CD4-positive, alpha-beta T cell treated with Interleukin-15 for 1 hour (primary cell): ENCODE measurements at regions not wholly inside any gene's neighbourhood (a gene's known extent, or its start where the extent isn't known, plus 50 kb on each side); places are given as distances from the start of the nearest gene placed in this dataset.

ENCODE experiments used
- DNase-seq: peaks from one replicate; pipeline ENCODE4 v3.0.0-alpha.2; 2020

GRCh38 chr9:134228649-134229048, 64.3 kb upstream of the RNU6ATAC start:
- DNase-seq, result no peak

DNA sequence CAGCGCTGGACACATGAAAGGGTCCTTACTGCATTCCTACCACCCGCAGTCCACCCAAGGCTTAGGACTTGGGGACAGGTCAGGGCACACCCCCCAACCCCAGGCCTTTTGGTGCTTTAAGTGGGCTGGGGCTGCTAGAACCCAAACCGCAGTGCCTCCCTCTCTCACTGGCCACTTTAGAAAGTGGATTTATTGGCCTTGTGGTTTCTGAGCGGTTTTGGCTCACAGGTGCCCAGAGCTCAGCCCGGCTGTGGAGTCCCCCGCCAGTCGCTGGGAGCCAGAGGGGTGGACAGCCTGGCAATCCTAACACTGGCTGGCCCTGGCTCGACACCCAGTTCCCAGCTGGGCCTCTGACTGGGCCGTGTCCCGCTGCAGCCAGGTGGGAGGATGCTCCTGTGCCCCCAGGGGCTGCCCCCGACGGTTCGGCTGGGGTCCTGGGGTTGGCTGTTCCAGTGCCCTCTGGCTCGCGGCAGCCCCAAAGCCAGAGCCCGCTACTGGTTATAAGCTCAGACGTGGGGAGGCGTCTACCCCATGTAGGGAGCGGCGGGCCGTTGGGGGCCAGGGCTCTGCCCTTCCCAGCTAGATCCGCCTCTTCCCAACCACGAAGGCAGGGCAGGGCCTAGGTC, 65.2 kb upstream of the RNU6ATAC start:
- DNase-seq, result no peak

GRCh38 chr9:134230092-134230941, 66.0 kb upstream of the RNU6ATAC start:
- no peak for DNase-seq

- DNase-seq, result no peak
Measured at GRCh38 chr9:134230942-134231325, 66.6 kb upstream of the RNU6ATAC start.

- no peak for DNase-seq
Measured at GRCh38 chr9:134231330-134231745, 67.0 kb upstream of the RNU6ATAC start.

DNA sequence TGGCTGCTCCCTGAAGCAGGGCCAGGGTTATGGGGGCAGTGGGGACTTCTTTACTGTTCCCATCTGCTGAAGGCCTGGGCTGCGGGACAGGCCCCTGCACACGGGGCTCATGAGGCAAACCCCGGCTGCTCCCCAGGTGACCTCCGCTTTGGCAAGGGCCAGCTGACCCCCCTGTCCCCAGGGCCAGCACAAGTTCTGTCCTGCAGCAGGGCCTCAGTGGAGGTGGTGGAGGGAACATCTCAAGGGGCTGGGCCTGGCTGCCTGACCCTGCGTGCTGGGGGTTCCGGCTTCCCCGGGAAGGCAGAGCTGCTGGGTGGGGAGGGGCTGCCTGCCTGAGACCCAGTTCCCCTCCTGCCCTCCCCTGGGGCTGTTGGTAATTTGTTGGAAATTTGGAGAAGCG, 67.4 kb upstream of the RNU6ATAC start:
- DNase-seq, result no peak

DNA sequence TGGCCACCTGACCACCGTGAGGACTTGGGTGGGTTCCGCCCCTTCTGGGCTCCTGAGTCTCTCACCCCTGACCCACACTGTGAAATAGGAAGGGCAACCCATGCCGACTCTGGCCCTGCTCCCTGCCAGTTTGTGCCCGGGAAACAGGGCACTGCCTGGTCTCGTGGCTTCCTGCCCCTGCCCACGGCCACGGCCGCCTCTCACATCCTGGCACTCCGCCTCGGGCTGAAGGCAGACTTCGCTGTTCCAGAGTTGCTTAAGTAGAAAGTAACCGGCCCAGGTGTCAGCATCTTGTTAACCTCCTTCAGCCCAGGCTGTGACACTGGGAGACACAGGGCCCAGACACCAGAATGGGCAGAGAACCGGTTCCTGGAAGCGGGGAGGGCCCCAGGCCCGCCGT, 68.7 kb upstream of the RNU6ATAC start:
- no peak for DNase-seq

GRCh38 chr9:134234001-134234660, 69.8 kb upstream of the RNU6ATAC start:
- no peak for DNase-seq

GRCh38 chr9:134234687-134235359, 70.5 kb upstream of the RNU6ATAC start:
- no peak for DNase-seq

DNA sequence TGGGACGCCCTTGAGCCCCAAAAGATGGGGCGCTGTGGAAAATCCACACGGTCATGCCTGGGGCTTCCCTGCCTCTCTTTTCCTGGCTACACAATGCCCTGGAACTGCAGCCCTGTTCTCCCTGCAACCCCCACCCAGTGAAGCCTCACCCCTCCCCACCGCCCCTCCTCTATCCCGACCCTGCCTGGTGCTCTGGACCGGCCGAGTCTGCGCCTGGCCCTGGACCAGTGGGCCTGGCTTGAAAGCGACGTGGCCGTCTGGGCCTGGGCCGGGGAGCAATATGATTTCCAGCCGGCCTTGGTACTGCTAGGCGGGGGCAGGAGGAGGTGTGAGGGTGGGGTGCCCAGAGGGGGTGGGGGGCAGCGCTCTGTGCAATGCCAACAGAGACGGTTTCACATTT, 71.0 kb upstream of the RNU6ATAC start:
- DNase-seq, result no peak

DNA sequence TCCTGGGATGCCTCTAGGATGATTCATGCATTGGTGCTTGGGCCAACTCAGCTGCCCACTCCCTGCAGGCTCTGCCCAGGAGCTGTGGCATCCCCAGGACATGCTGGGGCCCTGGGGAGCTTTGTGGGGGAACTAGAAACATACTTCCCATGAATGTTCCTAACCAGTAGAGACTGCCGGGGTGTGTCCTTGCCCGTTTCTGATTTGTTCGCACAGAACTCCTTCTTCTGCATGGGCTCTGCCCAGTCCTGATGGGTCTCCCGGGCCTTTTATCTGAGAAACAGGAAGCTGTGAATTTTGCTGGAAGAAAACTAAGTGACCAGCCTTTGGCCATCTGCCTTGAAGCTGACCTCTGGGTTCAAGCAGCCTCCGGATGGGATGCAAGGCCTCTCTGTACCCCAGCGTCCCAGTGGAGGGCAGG, 71.6 kb upstream of the RNU6ATAC start:
- DNase-seq, result no peak

- no peak for DNase-seq
Measured at GRCh38 chr9:134236935-134237629, 72.7 kb upstream of the RNU6ATAC start.

DNA sequence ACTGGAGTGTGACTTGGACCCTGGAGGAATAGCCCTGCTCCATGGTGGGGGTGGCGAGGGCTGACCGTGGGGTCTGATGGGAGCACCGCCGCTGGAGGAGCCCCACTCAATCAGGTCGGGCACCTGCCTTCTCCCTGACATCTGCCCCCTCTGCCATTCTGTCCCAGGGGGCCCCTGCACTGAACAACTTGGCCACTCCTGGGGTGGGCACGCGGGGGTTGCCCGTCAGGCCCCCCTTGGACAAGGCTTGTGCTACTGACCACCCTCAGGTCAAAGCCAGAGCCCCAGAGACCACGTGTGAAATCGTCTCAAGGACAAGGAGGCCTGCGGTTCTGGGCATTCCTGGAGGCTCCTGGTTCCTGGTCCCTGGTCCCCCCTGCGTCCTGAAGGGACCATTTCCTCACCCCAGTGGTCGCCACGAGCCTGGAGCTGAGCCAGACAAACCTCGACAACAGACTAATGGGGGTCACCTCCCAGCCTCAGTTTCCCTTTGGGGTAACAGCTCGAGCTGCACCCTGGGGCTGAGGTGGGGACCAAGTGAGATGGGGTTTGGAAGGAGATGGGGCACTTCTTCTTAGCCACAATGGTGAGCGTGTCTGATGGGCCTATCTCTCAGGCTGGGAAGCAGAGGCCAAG, 73.4 kb upstream of the RNU6ATAC start:
- DNase-seq, result no peak

DNA sequence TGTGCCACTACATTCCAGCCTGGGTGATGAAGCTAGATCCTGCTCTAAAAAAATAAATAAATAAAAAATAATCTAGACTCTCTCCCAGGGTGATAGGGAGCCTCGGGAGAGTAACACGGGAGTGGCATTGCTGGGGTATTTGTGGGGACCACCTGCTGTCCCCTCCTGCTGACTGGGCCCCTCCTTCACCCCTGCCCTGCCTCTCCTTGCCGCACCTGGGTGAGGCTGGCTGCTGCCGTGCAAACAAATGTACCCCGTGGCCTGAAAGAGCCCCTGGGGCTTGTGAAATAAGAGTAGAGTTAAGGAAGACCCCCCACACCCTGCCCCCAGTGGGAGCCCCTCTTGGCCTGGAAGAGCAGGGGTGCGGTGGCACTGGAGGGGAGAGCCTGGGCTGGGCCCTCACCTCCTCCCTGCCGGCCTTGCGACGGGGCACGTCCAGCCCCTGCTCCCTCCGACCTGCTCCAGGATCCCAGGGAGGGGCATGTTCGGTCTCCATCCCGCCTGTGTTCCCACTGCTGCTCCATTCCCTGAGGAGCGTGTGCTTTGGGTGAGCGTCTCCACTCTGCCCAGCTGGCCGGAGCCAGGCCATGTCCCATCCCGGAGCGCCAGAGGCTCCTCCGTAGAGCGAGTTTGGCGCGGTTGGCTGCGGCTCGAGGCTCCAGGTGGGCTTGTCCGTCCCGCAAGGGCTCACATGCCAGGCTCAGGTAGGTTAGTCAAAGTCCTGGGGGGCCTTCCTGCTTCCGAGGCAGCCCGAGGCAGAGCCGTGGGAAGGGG, 75.0 kb upstream of the RNU6ATAC start:
- DNase-seq, result no peak

DNA sequence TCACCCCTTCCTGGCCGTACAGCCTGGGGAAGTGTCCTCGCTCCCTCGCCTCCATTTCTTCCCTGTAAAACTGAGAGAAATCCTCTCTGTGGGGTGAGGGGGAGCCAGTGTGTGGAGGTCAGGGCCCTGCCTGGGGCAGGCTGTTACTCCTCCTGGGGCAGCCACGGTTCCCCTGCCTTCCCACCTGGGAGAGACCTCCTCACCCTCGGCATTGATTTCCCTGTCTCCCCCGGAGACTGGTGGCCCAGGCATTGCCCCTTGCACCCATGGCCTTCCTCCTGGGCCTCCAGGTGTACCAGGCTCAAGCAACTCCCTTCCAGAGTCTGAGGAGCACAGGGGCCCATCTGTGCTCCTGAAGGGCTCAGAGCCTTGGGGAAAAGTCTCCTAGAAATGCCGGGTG, 75.6 kb upstream of the RNU6ATAC start:
- no peak for DNase-seq

GRCh38 chr9:134240361-134240760, 76.0 kb upstream of the RNU6ATAC start:
- no peak for DNase-seq

DNA sequence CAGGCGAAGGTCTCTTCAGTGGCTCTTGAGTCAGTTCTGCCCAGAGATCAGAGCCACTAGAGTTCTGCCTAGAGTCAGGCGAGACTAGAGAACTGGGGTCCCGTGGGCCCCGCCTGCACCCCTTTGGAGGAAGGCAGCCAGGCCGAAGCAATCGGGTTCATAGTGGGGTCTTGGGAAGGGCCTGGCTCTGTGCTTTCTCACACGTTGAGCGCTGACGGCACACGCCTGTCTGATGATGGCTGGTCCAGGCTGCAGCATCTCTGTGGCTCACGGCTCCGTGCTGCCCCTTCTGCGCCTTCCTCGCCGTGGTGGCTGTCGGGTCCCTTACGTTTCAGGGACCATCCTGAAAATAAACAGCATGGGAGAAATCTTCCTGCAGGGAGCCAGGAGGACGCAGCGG, 78.3 kb upstream of the RNU6ATAC start:
- DNase-seq, result no peak

GRCh38 chr9:134243778-134244467, 79.6 kb upstream of the RNU6ATAC start:
- peak; percentile 79 for DNase-seq

DNA sequence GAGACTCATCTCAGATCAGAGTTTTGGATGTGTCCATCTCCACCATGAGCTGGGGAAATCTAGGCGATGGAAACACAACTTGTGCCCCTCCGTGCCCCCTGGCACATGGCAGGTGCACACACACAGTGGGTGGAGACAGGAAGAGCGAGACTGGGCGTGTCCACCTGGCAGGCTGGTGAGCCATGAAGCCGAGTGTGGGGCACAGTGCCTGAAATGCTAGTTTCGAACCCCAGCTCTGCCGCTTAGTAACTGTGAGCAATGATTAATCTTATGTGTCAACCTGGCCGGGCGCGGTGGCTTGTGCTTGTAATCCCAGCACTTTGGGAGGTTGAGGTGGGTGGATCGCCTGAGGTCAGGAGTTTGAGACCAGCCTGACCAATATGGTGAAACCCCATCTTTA, 80.8 kb upstream of the RNU6ATAC start:
- peak; percentile 45 for DNase-seq

DNA sequence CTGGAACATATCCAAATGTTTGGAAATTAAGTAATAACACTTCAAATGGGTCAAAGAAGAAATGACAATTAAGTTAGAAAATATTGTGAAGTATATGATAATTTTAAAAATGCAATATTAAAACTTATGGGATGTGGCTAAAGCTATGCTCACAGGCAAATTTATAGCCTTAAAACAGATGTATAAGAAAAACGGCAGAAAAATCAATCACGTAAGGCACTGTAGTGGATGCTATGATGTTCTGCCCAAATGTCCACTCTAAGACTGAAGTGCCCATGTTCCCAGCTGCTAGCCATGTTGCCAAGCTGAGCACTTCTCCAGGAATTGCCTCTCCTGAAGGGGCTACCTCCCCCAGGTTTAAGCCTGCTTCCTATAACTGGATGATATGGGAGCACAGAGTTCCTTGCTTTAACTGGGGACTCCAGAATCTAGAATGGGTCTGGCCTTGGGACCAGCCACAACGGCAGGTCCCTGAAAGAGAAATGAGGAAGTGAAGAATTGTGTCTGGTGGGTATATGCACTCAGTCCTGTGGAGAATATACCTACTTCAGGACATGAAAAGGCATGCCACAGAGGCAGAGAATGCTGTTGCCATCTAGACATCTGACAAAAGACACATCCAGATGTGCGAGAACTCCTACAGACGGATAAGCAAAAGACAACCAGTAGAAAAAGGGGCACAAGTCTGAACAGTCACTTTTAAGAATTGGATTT, 78.2 kb upstream of the RXRA start:
- no peak for DNase-seq
